HL-60 (cell line): ENCODE measurements at regions not wholly inside any gene's neighbourhood (a gene's known extent, or its start where the extent isn't known, plus 50 kb on each side); places are given as distances from the start of the nearest gene placed in this dataset.

Experiments used
- DNase-seq, 2 experiments: peaks; one replicate each; pipeline ENCODE4 v3.0.0-alpha.2; 2010 to 2020; ENCODE audit warnings: low read depth in 1 of 2, low spot score in 1 of 2
- H3K27ac ChIP-seq: fragments of 250-450 bp; sonication (Bioruptor Pico); replicated peaks from 2 replicates; pipeline ENCODE4 v1.5.1; 2020; ENCODE audit warnings: mild to moderate bottlenecking, moderate library complexity
- H3K27me3 ChIP-seq: fragments of 250-450 bp; sonication (Bioruptor Pico); 2 replicates; pipeline ENCODE4 v1.5.1; 2021; ENCODE audit warnings: mild to moderate bottlenecking, moderate library complexity; ENCODE audit not compliant: insufficient read depth, poor library complexity, severe bottlenecking
- H3K4me3 ChIP-seq: replicated peaks from 2 replicates; pipeline ENCODE4 v1.5.1; 2011; ENCODE audit warnings: mild to moderate bottlenecking, control low read depth, low read length; ENCODE audit not compliant: insufficient read depth
- CTCF ChIP-seq: IDR thresholded peaks from one replicate; pipeline ENCODE4 v1.5.1; 2011; ENCODE audit warnings: low read length, control low read depth, inconsistent platforms; ENCODE audit not compliant: insufficient read depth
- GABPA ChIP-seq: IDR thresholded peaks from 2 replicates; pipeline ENCODE4 v1.6.1; 2012; ENCODE audit warnings: low read depth
- POLR2AphosphoS5 ChIP-seq: IDR thresholded peaks from 2 replicates; pipeline ENCODE4 v1.6.1; 2012; ENCODE audit warnings: low read depth
- REST ChIP-seq: IDR thresholded peaks from 2 replicates; pipeline ENCODE4 v1.6.1; 2012; ENCODE audit warnings: low read depth; ENCODE audit not compliant: insufficient replicate concordance
- SPI1 ChIP-seq: IDR thresholded peaks from 2 replicates; pipeline ENCODE4 v1.6.1; 2012; ENCODE audit warnings: low read depth, mild to moderate bottlenecking, borderline replicate concordance

GRCh38 chr12:114823724-114824123 is 139.7 kb upstream of the TBX3 start:
- Histone ChIP-seq H3K4me3 (no peak overlapping the region), H3K27ac (no peak overlapping the region), H3K27me3 (no peaks in the 10 kb centered on the region)
- TF ChIP-seq CTCF = no peak
- no peak for TF ChIP-seq GABPA
- no peak for TF ChIP-seq REST
- TF ChIP-seq SPI1 = no peak
- no peak for TF ChIP-seq POLR2AphosphoS5
- no peak for DNase-seq

GRCh38 chr12:114821570-114821969 is 137.6 kb upstream of the TBX3 start:
- no peak for TF ChIP-seq POLR2AphosphoS5
- TF ChIP-seq GABPA = no peak
- no peak for TF ChIP-seq REST
- TF ChIP-seq CTCF = no peak
- no peak for TF ChIP-seq SPI1
- no peak for DNase-seq
- no peaks in the 10 kb centered on the region for H3K27me3 ChIP-seq
- no peak overlapping the region for H3K4me3 ChIP-seq
- H3K27ac ChIP-seq = no peak overlapping the region

- TF ChIP-seq POLR2AphosphoS5 (no peak), CTCF (no peak), REST (no peak), GABPA (no peak), SPI1 (no peak)
- H3K27ac ChIP-seq = no peak overlapping the region
- H3K4me3 ChIP-seq = no peak overlapping the region
- H3K27me3 ChIP-seq = no peaks in the 10 kb centered on the region
- DNase-seq = no peak
Measured at GRCh38 chr12:114820796-114821195, 136.8 kb upstream of the TBX3 start.
